22Rv1 (cell line): ENCODE measurements at regions not wholly inside any gene's neighbourhood (a gene's known extent, or its start where the extent isn't known, plus 50 kb on each side); places are given as distances from the start of the nearest gene placed in this dataset.

Source experiments
- ZFX ChIP-seq: fragments of 450-650 bp; IDR thresholded peaks from 2 replicates; pipeline ENCODE4 v1.6.1; 2017; ENCODE audit warnings: antibody characterized with exemption, borderline replicate concordance
- TF ChIP-seq, protein P1 (sequence below): fragments of 450-650 bp; IDR thresholded peaks from 2 replicates; pipeline ENCODE4 v1.5.1; 2017; ENCODE audit warnings: mild to moderate bottlenecking

DNA sequence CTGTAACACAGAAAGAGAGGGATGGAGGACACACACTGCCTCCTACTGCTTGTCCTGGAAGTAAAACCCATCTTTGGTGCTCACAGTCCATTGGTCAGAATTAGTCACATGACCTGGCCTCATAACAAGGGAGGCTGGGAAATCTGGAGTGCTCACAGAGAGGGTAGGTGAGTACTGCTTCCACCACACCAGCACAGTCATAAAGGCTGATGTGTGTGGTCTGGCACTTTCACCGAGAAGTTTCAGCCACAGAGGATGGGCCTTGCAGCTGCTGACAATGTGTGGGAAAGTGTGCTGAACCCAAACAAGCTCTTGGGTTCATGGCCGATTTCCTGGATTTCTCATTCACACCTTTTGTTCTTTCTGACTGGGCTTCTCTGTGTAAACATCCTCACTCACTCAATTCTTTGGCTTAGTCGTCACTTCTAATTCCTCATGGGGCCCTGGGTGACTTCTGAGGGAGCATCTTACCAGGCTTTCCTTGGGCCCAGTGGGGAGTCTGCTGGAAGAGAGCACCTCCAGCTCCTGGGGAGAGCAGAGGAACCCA, 100.7 kb downstream of the ASB7 start:
- TF ChIP-seq, protein P1, sequence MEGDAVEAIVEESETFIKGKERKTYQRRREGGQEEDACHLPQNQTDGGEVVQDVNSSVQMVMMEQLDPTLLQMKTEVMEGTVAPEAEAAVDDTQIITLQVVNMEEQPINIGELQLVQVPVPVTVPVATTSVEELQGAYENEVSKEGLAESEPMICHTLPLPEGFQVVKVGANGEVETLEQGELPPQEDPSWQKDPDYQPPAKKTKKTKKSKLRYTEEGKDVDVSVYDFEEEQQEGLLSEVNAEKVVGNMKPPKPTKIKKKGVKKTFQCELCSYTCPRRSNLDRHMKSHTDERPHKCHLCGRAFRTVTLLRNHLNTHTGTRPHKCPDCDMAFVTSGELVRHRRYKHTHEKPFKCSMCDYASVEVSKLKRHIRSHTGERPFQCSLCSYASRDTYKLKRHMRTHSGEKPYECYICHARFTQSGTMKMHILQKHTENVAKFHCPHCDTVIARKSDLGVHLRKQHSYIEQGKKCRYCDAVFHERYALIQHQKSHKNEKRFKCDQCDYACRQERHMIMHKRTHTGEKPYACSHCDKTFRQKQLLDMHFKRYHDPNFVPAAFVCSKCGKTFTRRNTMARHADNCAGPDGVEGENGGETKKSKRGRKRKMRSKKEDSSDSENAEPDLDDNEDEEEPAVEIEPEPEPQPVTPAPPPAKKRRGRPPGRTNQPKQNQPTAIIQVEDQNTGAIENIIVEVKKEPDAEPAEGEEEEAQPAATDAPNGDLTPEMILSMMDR, result no peak
- no peak for TF ChIP-seq ZFX
